ENCODE measurements at regions not wholly inside any gene's neighbourhood (a gene's known extent, or its start where the extent isn't known, plus 50 kb on each side); places are given as distances from the start of the nearest gene placed in this dataset.
A peak's percentile ranks its signal among the peaks of the same experiment; 100 is the strongest.

- Mint-ChIP-seq H3K27me3 (no peaks in the 10 kb centered on the region), H3K9me3 (peaks cover 0 to 2% (median 0%) of the 10 kb centered on the region in 8 donors)
- POLR2A ChIA-PET (ENCODE audit: partially characterized antibody): no interaction called here
These were observed 685.8 kb upstream of the RBFOX1 start for GRCh38 chr16:6646891-6647290.

GRCh38 chr16:6645768-6646568, 686.7 kb upstream of the RBFOX1 start:
- CTCF ChIA-PET (ENCODE audit: partially characterized antibody): interaction anchor here (2.0 kb wide), 1 partner anchor 14 kb away, joined by 8 read pairs; no protein-coding TSS in a partner anchor
- Histone ChIP-seq H3K4me3 (ENCODE audit: low read length in 2 of 2) (no peak overlapping the region), H3K4me1 (ENCODE audit: insufficient read depth, low read length) (no peaks in the 10 kb centered on the region), H3K27ac (ENCODE audit: low read depth, low read length) (no peak overlapping the region), H3K9me3 (ENCODE audit: control insufficient read depth in 1 of 2, low read length in 2 of 2) (no peaks in the 10 kb centered on the region), H3K36me3 (ENCODE audit: insufficient read depth, low read length) (no peaks in the 10 kb centered on the region), H3K27me3 (ENCODE audit: insufficient read depth, low read length) (no peaks in the 10 kb centered on the region)
- peaks cover 0 to 2% (median 0%) of the 10 kb centered on the region in 8 donors for H3K9me3 Mint-ChIP-seq
- no peaks in the 10 kb centered on the region for H3K36me3 Mint-ChIP-seq
- peaks cover 4 to 12% (median 6%) of the 10 kb centered on the region in 4 donors for H3K4me1 Mint-ChIP-seq
- peaks cover 0 to 2% of the 10 kb centered on the region in 2 donors for H3K27me3 Mint-ChIP-seq
- no peak overlapping the region for H3K27ac Mint-ChIP-seq
- H3K4me3 Mint-ChIP-seq: no peak overlapping the region
- no peak for DNase-seq
- intact Hi-C loops (cut with micrococcal nuclease): no loop called here
- POLR2A ChIA-PET (ENCODE audit: partially characterized antibody): no interaction called here

More at GRCh38 chr16:6646891-6647290, 685.8 kb upstream of the RBFOX1 start:
- CTCF ChIA-PET (ENCODE audit: partially characterized antibody): no interaction called here
- H3K9me3 ChIP-seq (ENCODE audit: control insufficient read depth in 1 of 2, low read length in 2 of 2): no peaks in the 10 kb centered on the region
- intact Hi-C loops (cut with micrococcal nuclease): no loop called here
- no peak overlapping the region for H3K4me3 Mint-ChIP-seq
- H3K36me3 Mint-ChIP-seq: no peaks in the 10 kb centered on the region
- peaks cover 4 to 10% (median 6%) of the 10 kb centered on the region in 4 donors for H3K4me1 Mint-ChIP-seq
- no peaks in the 10 kb centered on the region for H3K36me3 ChIP-seq (ENCODE audit: insufficient read depth, low read length)
- no peaks in the 10 kb centered on the region for H3K27me3 ChIP-seq (ENCODE audit: insufficient read depth, low read length)
- H3K4me3 ChIP-seq (ENCODE audit: low read length in 2 of 2): no peak overlapping the region
- no peak overlapping the region for H3K27ac Mint-ChIP-seq
- DNase-seq: no peak
- no peak overlapping the region for H3K27ac ChIP-seq (ENCODE audit: low read depth, low read length)
- H3K4me1 ChIP-seq (ENCODE audit: insufficient read depth, low read length): no peaks in the 10 kb centered on the region

- CTCF ChIA-PET (ENCODE audit: partially characterized antibody): interaction anchor here (0.9 to 2.0 kb wide), 4 partner anchors 10 to 15 kb away, joined by 3 to 8 read pairs (median 3); no protein-coding TSS in a partner anchor
- POLR2A ChIA-PET (ENCODE audit: partially characterized antibody): no interaction called here
- Mint-ChIP-seq H3K4me3 (no peak overlapping the region), H3K27me3 (peaks cover 0 to 2% of the 10 kb centered on the region in 2 donors), H3K4me1 (peaks cover 4 to 12% (median 6%) of the 10 kb centered on the region in 4 donors), H3K36me3 (no peaks in the 10 kb centered on the region), H3K27ac (no peak overlapping the region), H3K9me3 (peaks cover 0 to 2% (median 0%) of the 10 kb centered on the region in 8 donors)
- no peak for DNase-seq
- Histone ChIP-seq H3K4me1 (ENCODE audit: insufficient read depth, low read length) (no peaks in the 10 kb centered on the region), H3K27me3 (ENCODE audit: insufficient read depth, low read length) (no peaks in the 10 kb centered on the region), H3K9me3 (ENCODE audit: control insufficient read depth in 1 of 2, low read length in 2 of 2) (no peaks in the 10 kb centered on the region), H3K36me3 (ENCODE audit: insufficient read depth, low read length) (no peaks in the 10 kb centered on the region), H3K27ac (ENCODE audit: low read depth, low read length) (no peak overlapping the region), H3K4me3 (ENCODE audit: low read length in 2 of 2) (no peak overlapping the region)
- intact Hi-C loops (cut with micrococcal nuclease): no loop called here
These were observed 687.7 kb upstream of the RBFOX1 start for GRCh38 chr16:6644916-6645315.

- intact Hi-C loops (cut with micrococcal nuclease): no loop called here
- Mint-ChIP-seq H3K36me3 (no peaks in the 10 kb centered on the region), H3K4me1 (peaks cover 4 to 12% (median 6%) of the 10 kb centered on the region in 4 donors), H3K27ac (no peak overlapping the region), H3K9me3 (no peaks in the 10 kb centered on the region), H3K4me3 (peak overlapping the region in 4 of 8 donors; percentile 14 to 58 (median 22)), H3K27me3 (peaks cover 0 to 2% of the 10 kb centered on the region in 2 donors)
- Histone ChIP-seq H3K4me3 (ENCODE audit: low read length in 2 of 2) (no peak overlapping the region), H3K36me3 (ENCODE audit: insufficient read depth, low read length) (no peaks in the 10 kb centered on the region), H3K4me1 (ENCODE audit: insufficient read depth, low read length) (no peaks in the 10 kb centered on the region), H3K9me3 (ENCODE audit: control insufficient read depth in 1 of 2, low read length in 2 of 2) (no peaks in the 10 kb centered on the region), H3K27ac (ENCODE audit: low read depth, low read length) (no peak overlapping the region), H3K27me3 (ENCODE audit: insufficient read depth, low read length) (no peaks in the 10 kb centered on the region)
- POLR2A ChIA-PET (ENCODE audit: partially characterized antibody): no interaction called here
- peak in 4 of 5 donors; percentile 11 to 28 (median 16) for DNase-seq
- CTCF ChIA-PET (ENCODE audit: partially characterized antibody): interaction anchor here (0.6 to 2.5 kb wide), 8 partner anchors 12 to 1408 kb away, joined by 3 to 6 read pairs (median 4); no protein-coding TSS in a partner anchor
These were observed 689.5 kb upstream of the RBFOX1 start for GRCh38 chr16:6643080-6643686.

- Mint-ChIP-seq H3K27ac (no peak overlapping the region), H3K4me3 (peak overlapping the region in 1 of 8 donors; percentile 27), H3K27me3 (peaks cover 0 to 2% of the 10 kb centered on the region in 2 donors), H3K4me1 (peaks cover 4 to 12% (median 6%) of the 10 kb centered on the region in 4 donors), H3K36me3 (no peaks in the 10 kb centered on the region), H3K9me3 (no peaks in the 10 kb centered on the region)
- ChIA-PET POLR2A (ENCODE audit: partially characterized antibody) (no interaction called here), CTCF (ENCODE audit: partially characterized antibody) (interaction anchor here (0.6 to 2.5 kb wide), 7 partner anchors 8 to 1404 kb away, joined by 3 to 6 read pairs (median 4); no protein-coding TSS in a partner anchor)
- H3K9me3 ChIP-seq (ENCODE audit: control insufficient read depth in 1 of 2, low read length in 2 of 2): no peaks in the 10 kb centered on the region
- no peak overlapping the region for H3K4me3 ChIP-seq (ENCODE audit: low read length in 2 of 2)
- no peak for DNase-seq
- no peaks in the 10 kb centered on the region for H3K27me3 ChIP-seq (ENCODE audit: insufficient read depth, low read length)
- H3K4me1 ChIP-seq (ENCODE audit: insufficient read depth, low read length): no peaks in the 10 kb centered on the region
- no peaks in the 10 kb centered on the region for H3K36me3 ChIP-seq (ENCODE audit: insufficient read depth, low read length)
- intact Hi-C loops (cut with micrococcal nuclease): no loop called here
- H3K27ac ChIP-seq (ENCODE audit: low read depth, low read length): no peak overlapping the region
These were observed 690.4 kb upstream of the RBFOX1 start for GRCh38 chr16:6642271-6642670.

GRCh38 chr16:6641091-6641490, 691.6 kb upstream of the RBFOX1 start:
- intact Hi-C loops (cut with micrococcal nuclease): no loop called here
- POLR2A ChIA-PET (ENCODE audit: partially characterized antibody): no interaction called here

GRCh38 chr16:6636457-6636856, 696.2 kb upstream of the RBFOX1 start:
- H3K27me3 ChIP-seq (ENCODE audit: insufficient read depth, low read length): no peaks in the 10 kb centered on the region
- ChIA-PET POLR2A (ENCODE audit: partially characterized antibody) (no interaction called here), CTCF (ENCODE audit: partially characterized antibody) (no interaction called here)
- peaks cover 0 to 2% (median 0%) of the 10 kb centered on the region in 8 donors for H3K9me3 Mint-ChIP-seq
- peaks cover 0 to 2% of the 10 kb centered on the region in 2 donors for H3K27me3 Mint-ChIP-seq
- DNase-seq: no peak
- no peak overlapping the region for H3K27ac Mint-ChIP-seq
- intact Hi-C loops (cut with micrococcal nuclease): no loop called here
- no peaks in the 10 kb centered on the region for H3K9me3 ChIP-seq (ENCODE audit: control insufficient read depth in 1 of 2, low read length in 2 of 2)
- H3K4me1 ChIP-seq (ENCODE audit: insufficient read depth, low read length): no peaks in the 10 kb centered on the region
- no peak overlapping the region for H3K4me3 ChIP-seq (ENCODE audit: low read length in 2 of 2)
- H3K36me3 Mint-ChIP-seq: no peaks in the 10 kb centered on the region
- no peak overlapping the region for H3K4me3 Mint-ChIP-seq
- no peaks in the 10 kb centered on the region for H3K4me1 Mint-ChIP-seq
- H3K27ac ChIP-seq (ENCODE audit: low read depth, low read length): no peak overlapping the region
- H3K36me3 ChIP-seq (ENCODE audit: insufficient read depth, low read length): no peaks in the 10 kb centered on the region

More at GRCh38 chr16:6641091-6641490, 691.6 kb upstream of the RBFOX1 start:
- no peaks in the 10 kb centered on the region for H3K4me1 ChIP-seq (ENCODE audit: insufficient read depth, low read length)
- H3K36me3 ChIP-seq (ENCODE audit: insufficient read depth, low read length): no peaks in the 10 kb centered on the region
- Mint-ChIP-seq H3K27me3 (peaks cover 0 to 2% of the 10 kb centered on the region in 2 donors), H3K9me3 (no peaks in the 10 kb centered on the region), H3K4me1 (peaks cover 4 to 12% (median 6%) of the 10 kb centered on the region in 4 donors), H3K36me3 (no peaks in the 10 kb centered on the region), H3K27ac (no peak overlapping the region), H3K4me3 (no peak overlapping the region)
- no peak overlapping the region for H3K27ac ChIP-seq (ENCODE audit: low read depth, low read length)
- no peak overlapping the region for H3K4me3 ChIP-seq (ENCODE audit: low read length in 2 of 2)
- CTCF ChIA-PET (ENCODE audit: partially characterized antibody): interaction anchor here (1.3 to 2.5 kb wide), 2 partner anchors 10 to 20 kb away, joined by 3 to 6 read pairs; no protein-coding TSS in a partner anchor
- H3K27me3 ChIP-seq (ENCODE audit: insufficient read depth, low read length): no peaks in the 10 kb centered on the region
- DNase-seq: no peak
- no peaks in the 10 kb centered on the region for H3K9me3 ChIP-seq (ENCODE audit: control insufficient read depth in 1 of 2, low read length in 2 of 2)

Measured in CD4-positive, alpha-beta memory T cell (primary cell).